NCI-H1436 treated with DMSO at 0.1 percent for 48 hours (cell line): ENCODE measurements at regions not wholly inside any gene's neighbourhood (a gene's known extent, or its start where the extent isn't known, plus 50 kb on each side); places are given as distances from the start of the nearest gene placed in this dataset.

Experiments used
- DNase-seq: peaks from one replicate; lab custom pipeline; 2025; lab: John Stamatoyannopoulos, UW

GRCh38 chr17:36864827-36865430 is 72.3 kb upstream of the LHX1 start:
- DNase-seq = no peak

- no peak for DNase-seq
Measured at GRCh38 chr17:36867716-36868341, 69.4 kb upstream of the LHX1 start.

- no peak for DNase-seq
Measured at GRCh38 chr17:36868777-36869176, 68.5 kb upstream of the LHX1 start.

GRCh38 chr17:36869441-36869840 is 67.8 kb upstream of the LHX1 start:
- DNase-seq = no peak

GRCh38 chr17:36869856-36870719 is 67.2 kb upstream of the LHX1 start:
- no peak for DNase-seq

- no peak for DNase-seq
Measured at GRCh38 chr17:36870720-36870999, 66.6 kb upstream of the LHX1 start.

GRCh38 chr17:36875698-36876293 is 61.5 kb upstream of the LHX1 start:
- no peak for DNase-seq

- no peak for DNase-seq
Measured at GRCh38 chr17:36876966-36877365, 60.3 kb upstream of the LHX1 start.

- DNase-seq = no peak
Measured at GRCh38 chr17:36877771-36878170, 59.5 kb upstream of the LHX1 start.

GRCh38 chr17:36878216-36878615 is 59.1 kb upstream of the LHX1 start:
- no peak for DNase-seq

- no peak for DNase-seq
Measured at GRCh38 chr17:36879027-36879426, 58.2 kb upstream of the LHX1 start.

- DNase-seq = peak; percentile 66
Measured at GRCh38 chr17:36879624-36880131, 57.6 kb upstream of the LHX1 start.

GRCh38 chr17:36880268-36880905 is 56.9 kb upstream of the LHX1 start:
- DNase-seq = no peak

- no peak for DNase-seq
Measured at GRCh38 chr17:36881323-36881722, 56.0 kb upstream of the LHX1 start.

- DNase-seq = no peak
Measured at GRCh38 chr17:36884495-36885152, 52.7 kb upstream of the LHX1 start.

GRCh38 chr17:36885153-36885735 is 52.0 kb upstream of the LHX1 start:
- DNase-seq = no peak

GRCh38 chr17:36885771-36886377 is 51.4 kb upstream of the LHX1 start:
- no peak for DNase-seq
